Esophagus muscularis mucosa (tissue), 3 donors: ENCODE measurements at regions not wholly inside any gene's neighbourhood (a gene's known extent, or its start where the extent isn't known, plus 50 kb on each side); places are given as distances from the start of the nearest gene placed in this dataset.

Experiments
- POLR2A ChIP-seq: fragments of 450-650 bp; IDR thresholded peaks from one replicate; pipeline ENCODE4 v1.6.1; 2017; ENCODE audit warnings: antibody characterized with exemption, moderate library complexity, mild to moderate bottlenecking, low read depth
- POLR2AphosphoS5 ChIP-seq, 2 donors: sonication (generic); formaldehyde crosslinking; IDR thresholded peaks; one replicate each; pipeline ENCODE4 v1.6.1; 2017; ENCODE audit warnings: antibody characterized with exemption in 2 of 2
- TF ChIP-seq, protein P1 (sequence below), 3 experiments: fragments of 200-600 bp in 2 of 3; fragments of 450-650 bp in 1 of 3; sonication (generic) in 2 of 3; IDR thresholded peaks; one replicate each; pipeline ENCODE4 v1.5.1; 2017 to 2019; ENCODE audit warnings: antibody characterized with exemption in 3 of 3, mild to moderate bottlenecking in 2 of 3, moderate library complexity in 1 of 3

DNA sequence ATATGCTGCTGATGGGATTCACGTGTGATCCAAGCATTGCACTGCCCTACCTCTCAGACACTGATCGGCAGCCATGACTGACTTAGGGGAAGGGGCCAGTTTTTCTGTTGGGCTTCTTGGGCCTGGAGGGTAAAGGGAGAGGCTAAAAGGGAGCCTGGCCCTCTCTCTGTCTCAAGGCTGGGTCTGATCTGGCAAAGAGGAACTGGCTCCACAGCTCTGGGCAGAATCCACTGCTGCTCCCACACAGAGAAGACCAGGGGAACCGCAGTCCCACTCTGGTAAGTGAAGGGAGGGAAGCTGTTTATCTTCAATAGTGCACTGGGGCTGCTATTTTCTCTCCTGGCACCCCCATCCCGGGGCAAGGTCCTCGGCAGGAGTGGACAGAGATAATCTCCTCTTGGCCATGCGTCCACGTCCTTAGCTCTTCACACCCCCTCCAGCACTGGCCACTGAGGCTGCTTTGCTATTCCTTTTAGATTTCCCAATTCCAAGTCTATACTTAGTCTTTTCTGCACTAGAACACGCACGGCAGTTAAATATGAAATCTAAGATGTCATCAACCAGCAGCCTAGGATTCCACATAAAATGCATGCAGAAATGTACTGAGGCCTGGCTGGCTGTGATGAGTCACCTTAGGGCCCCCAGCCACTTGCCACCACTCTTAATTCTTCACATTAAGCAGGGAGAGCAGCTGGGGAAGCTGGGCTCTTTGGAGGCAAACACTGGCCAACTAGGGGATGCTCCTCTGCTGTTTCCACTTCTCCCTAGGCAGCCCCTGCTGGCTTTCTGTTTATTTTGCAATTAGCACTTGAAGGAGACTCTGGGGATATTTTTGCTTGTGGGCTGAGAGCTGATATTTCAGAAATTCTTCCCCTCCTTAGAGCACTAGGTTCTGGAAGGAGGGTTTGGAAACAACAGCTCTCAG lies 87.8 kb upstream of the ARMC2 start:
- TF ChIP-seq, protein P1, sequence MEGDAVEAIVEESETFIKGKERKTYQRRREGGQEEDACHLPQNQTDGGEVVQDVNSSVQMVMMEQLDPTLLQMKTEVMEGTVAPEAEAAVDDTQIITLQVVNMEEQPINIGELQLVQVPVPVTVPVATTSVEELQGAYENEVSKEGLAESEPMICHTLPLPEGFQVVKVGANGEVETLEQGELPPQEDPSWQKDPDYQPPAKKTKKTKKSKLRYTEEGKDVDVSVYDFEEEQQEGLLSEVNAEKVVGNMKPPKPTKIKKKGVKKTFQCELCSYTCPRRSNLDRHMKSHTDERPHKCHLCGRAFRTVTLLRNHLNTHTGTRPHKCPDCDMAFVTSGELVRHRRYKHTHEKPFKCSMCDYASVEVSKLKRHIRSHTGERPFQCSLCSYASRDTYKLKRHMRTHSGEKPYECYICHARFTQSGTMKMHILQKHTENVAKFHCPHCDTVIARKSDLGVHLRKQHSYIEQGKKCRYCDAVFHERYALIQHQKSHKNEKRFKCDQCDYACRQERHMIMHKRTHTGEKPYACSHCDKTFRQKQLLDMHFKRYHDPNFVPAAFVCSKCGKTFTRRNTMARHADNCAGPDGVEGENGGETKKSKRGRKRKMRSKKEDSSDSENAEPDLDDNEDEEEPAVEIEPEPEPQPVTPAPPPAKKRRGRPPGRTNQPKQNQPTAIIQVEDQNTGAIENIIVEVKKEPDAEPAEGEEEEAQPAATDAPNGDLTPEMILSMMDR (IDR thresholded peaks at IDR 0.05), result no peak
- no peak for TF ChIP-seq POLR2A
- no peak for TF ChIP-seq POLR2AphosphoS5 (IDR thresholded peaks at IDR 0.05)
